Breast epithelium (tissue), 4 donors: ENCODE measurements at regions not wholly inside any gene's neighbourhood (a gene's known extent, or its start where the extent isn't known, plus 50 kb on each side); places are given as distances from the start of the nearest gene placed in this dataset.

Experiments used
- DNase-seq, 2 donors: peaks; one replicate each; pipeline ENCODE4 v3.0.0-alpha.2; 2019; ENCODE audit warnings: low spot score in 2 of 2
- H3K27ac ChIP-seq, 2 donors: fragments of 200-600 bp; sonication (generic) in 1 of 2; one replicate each; pipeline ENCODE4 v1.5.1; 2016 to 2019; ENCODE audit warnings: mild to moderate bottlenecking in 1 of 2
- H3K27me3 ChIP-seq, 2 donors: fragments of 200-600 bp; sonication (generic) in 1 of 2; one replicate each; pipeline versions ENCODE4 v1.5.1 to v1.6.0; 2017 to 2019; ENCODE audit warnings: control low read depth in 1 of 2, mild to moderate bottlenecking in 1 of 2
- H3K36me3 ChIP-seq: fragments of 200-600 bp; one replicate; pipeline ENCODE4 v1.5.1; 2019
- H3K4me1 ChIP-seq, 2 donors: fragments of 200-600 bp; sonication (generic); one replicate each; pipeline ENCODE4 v1.5.1; 2016 to 2019; ENCODE audit warnings: control low read depth in 1 of 2
- H3K4me3 ChIP-seq, 3 donors: fragments of 200-600 bp; sonication (generic); 1 replicate in 2 of 3; 2 replicates in 1 of 3; pipeline ENCODE4 v1.5.1; 2016 to 2019; ENCODE audit warnings: mild to moderate bottlenecking in 3 of 3, moderate library complexity in 2 of 3
- H3K9me3 ChIP-seq, 2 donors: fragments of 200-600 bp; sonication (generic) in 1 of 2; one replicate each; pipeline ENCODE4 v1.5.1; 2016 to 2019; ENCODE audit warnings: control low read depth in 1 of 2
- POLR2A ChIP-seq: fragments of 450-650 bp; IDR thresholded peaks from one replicate; pipeline ENCODE4 v1.6.1; 2016; ENCODE audit warnings: antibody characterized with exemption, mild to moderate bottlenecking, moderate library complexity
- POLR2AphosphoS5 ChIP-seq, 3 donors: sonication (generic); formaldehyde crosslinking; IDR thresholded peaks; one replicate each; pipeline ENCODE4 v1.6.1; 2017; ENCODE audit warnings: antibody characterized with exemption in 3 of 3
- intact Hi-C: fragments of 100-400 bp; cut with DNase I; formaldehyde crosslinking; loops from one replicate; pipeline ENCODE4 v1.15.1; 2023; ENCODE audit warnings: low total_unique reads
- TF ChIP-seq, protein P1 (sequence below), 3 donors: fragments of 450-650 bp; IDR thresholded peaks; one replicate each; pipeline ENCODE4 v1.5.1; 2016 to 2017; ENCODE audit warnings: antibody characterized with exemption in 3 of 3, mild to moderate bottlenecking in 3 of 3, moderate library complexity in 3 of 3

DNA sequence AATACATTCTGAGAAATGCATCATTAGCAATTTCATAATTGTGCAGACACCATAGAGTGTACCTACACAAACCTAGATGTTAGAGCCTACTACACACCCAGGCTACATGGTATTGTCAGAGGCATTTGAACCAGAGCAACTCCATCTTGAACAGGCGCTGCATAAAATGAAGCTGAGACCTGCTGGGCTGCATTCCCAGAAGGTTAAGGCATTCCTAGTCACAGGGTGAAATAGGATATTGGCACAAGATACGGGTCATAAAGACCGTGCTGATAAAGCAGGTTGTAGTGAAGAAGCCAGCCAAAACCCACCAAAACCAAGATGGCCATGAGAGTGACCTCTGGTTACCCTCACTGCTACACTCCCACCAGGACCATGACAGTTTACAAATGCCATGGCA is 116.4 kb downstream of the LARP7 start:
- TF ChIP-seq POLR2A = no peak
- TF ChIP-seq, protein P1, sequence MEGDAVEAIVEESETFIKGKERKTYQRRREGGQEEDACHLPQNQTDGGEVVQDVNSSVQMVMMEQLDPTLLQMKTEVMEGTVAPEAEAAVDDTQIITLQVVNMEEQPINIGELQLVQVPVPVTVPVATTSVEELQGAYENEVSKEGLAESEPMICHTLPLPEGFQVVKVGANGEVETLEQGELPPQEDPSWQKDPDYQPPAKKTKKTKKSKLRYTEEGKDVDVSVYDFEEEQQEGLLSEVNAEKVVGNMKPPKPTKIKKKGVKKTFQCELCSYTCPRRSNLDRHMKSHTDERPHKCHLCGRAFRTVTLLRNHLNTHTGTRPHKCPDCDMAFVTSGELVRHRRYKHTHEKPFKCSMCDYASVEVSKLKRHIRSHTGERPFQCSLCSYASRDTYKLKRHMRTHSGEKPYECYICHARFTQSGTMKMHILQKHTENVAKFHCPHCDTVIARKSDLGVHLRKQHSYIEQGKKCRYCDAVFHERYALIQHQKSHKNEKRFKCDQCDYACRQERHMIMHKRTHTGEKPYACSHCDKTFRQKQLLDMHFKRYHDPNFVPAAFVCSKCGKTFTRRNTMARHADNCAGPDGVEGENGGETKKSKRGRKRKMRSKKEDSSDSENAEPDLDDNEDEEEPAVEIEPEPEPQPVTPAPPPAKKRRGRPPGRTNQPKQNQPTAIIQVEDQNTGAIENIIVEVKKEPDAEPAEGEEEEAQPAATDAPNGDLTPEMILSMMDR (IDR thresholded peaks at IDR 0.05) = no peak
- Histone ChIP-seq H3K27ac (no peak overlapping the region), H3K4me1 (no peaks in the 10 kb centered on the region), H3K27me3 (no peaks in the 10 kb centered on the region), H3K4me3 (no peak overlapping the region), H3K36me3 (no peaks in the 10 kb centered on the region), H3K9me3 (no peaks in the 10 kb centered on the region)
- intact Hi-C loops = no loop called here
- DNase-seq = no peak

DNA sequence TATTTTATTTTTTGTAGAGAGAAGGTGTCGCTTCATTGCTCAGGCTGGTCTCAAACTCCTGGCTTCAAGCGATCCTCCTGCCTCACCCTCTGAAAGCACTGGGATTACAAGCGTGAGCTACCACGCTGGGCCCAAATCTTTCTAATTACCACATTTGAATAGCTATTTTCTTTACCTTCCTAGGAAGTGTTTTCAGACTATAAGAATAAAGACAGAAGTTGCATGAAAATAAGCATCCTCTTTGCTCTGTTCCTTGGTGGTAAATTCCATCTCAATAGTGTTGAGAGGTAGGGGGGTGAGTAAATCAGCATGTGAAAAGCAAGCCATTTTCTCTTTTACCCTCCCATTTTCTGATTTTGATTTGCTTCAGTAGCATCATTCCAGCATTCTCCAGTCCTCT is 122.4 kb downstream of the LARP7 start:
- Histone ChIP-seq H3K4me3 (no peak overlapping the region), H3K9me3 (no peaks in the 10 kb centered on the region), H3K4me1 (no peaks in the 10 kb centered on the region), H3K27me3 (no peaks in the 10 kb centered on the region), H3K36me3 (no peaks in the 10 kb centered on the region), H3K27ac (no peak overlapping the region)
- TF ChIP-seq POLR2A (no peak), POLR2AphosphoS5 (IDR thresholded peaks at IDR 0.05) (no peak)
- TF ChIP-seq, protein P1 (IDR thresholded peaks at IDR 0.05) = no peak
- intact Hi-C loops = no loop called here
- DNase-seq = no peak

DNA sequence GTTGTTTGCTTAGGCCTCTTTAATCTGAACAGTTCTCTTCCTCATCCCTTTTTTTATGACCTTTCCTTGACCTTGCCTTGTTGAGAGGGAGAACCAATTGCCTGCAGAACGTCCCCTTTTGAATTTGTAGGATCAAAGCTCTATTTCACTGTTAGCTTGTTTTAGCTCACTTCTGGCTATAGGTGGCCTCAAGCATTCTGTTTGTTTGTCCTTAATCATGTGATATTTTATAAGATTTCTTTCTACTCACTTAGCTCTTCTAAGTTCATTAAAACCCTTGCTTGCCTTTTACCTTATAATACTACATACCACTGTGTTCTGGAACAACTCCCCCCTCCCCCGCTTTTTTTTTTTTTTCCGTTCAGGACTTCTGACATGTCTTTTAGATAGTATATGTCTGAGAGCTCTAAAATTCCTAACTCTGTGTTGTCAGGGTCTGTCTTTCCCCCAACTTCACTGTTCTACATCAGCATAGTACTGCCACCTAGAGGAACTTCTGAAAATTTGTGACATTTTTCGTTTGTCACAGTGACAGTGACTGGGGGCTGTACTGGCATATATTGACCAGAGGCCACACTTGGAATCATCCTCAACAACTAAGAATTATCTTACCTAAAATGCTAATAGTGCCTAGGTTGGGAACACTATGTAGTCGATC is 128.5 kb downstream of the LARP7 start:
- Histone ChIP-seq H3K4me3 (no peak overlapping the region), H3K9me3 (no peaks in the 10 kb centered on the region), H3K27me3 (no peaks in the 10 kb centered on the region), H3K4me1 (no peaks in the 10 kb centered on the region), H3K36me3 (no peaks in the 10 kb centered on the region), H3K27ac (no peak overlapping the region)
- no peak for DNase-seq
- TF ChIP-seq POLR2A (no peak), POLR2AphosphoS5 (IDR thresholded peaks at IDR 0.05) (no peak)
- TF ChIP-seq, protein P1 (IDR thresholded peaks at IDR 0.05) = no peak
- intact Hi-C loops = loop anchor here (10.0 kb wide), 1 partner anchor 121 kb away; no protein-coding TSS in a partner anchor

DNA sequence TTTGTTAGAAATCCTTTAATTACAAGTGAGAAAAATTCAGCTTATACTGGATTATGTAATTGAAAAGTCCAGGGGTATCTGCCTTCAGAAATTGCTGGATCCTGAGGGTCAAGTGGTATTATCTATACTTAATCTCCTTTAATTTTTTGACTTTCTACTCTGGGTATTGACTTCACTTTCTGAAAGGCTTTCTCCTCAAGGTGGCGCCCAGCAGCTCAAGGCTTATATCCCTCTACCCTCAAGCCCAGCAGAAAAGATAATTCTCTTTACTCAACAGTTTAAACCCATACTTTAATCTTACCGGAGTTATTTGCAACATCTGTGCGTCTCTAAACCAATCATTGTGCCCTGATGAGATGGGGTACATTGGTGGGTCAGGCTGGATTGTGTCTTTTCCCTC is 129.5 kb downstream of the LARP7 start:
- no peaks in the 10 kb centered on the region for H3K27me3 ChIP-seq
- no peaks in the 10 kb centered on the region for H3K9me3 ChIP-seq
- no peak overlapping the region for H3K27ac ChIP-seq
- no peak for DNase-seq
- intact Hi-C loops = loop anchor here (10.0 kb wide), 1 partner anchor 122 kb away; no protein-coding TSS in a partner anchor
- no peaks in the 10 kb centered on the region for H3K4me1 ChIP-seq
- no peak for TF ChIP-seq POLR2A
- TF ChIP-seq, protein P1 (IDR thresholded peaks at IDR 0.05) = no peak
- no peak for TF ChIP-seq POLR2AphosphoS5 (IDR thresholded peaks at IDR 0.05)
- H3K36me3 ChIP-seq = no peaks in the 10 kb centered on the region
- no peak overlapping the region for H3K4me3 ChIP-seq

DNA sequence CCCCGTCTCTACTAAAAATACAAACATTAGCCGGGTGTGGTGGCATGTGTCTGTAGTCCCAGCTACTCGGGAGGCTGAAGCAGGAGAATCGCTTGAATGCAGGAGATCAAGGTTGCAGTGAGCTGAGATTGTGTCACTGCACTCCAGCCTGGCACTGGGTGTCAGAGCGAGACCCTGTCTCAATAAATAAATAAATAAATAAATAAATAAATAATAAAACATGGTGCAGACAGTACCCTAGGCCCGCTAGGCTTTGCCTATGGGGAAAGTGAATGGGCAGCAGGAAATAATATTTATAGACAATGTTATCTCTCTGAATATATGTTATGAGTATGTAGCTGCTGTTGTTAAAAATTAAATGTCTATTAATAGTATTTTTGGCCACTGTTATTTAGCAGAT is 130.4 kb downstream of the LARP7 start:
- Histone ChIP-seq H3K27me3 (no peaks in the 10 kb centered on the region), H3K27ac (no peak overlapping the region), H3K4me1 (no peaks in the 10 kb centered on the region), H3K9me3 (no peaks in the 10 kb centered on the region), H3K4me3 (no peak overlapping the region), H3K36me3 (no peaks in the 10 kb centered on the region)
- intact Hi-C loops = loop anchor here (10.0 kb wide), 1 partner anchor 123 kb away; no protein-coding TSS in a partner anchor
- TF ChIP-seq POLR2AphosphoS5 (IDR thresholded peaks at IDR 0.05) = no peak
- TF ChIP-seq, protein P1 (IDR thresholded peaks at IDR 0.05) = no peak
- TF ChIP-seq POLR2A = no peak
- DNase-seq = no peak
